Neutrophil (primary cell): ENCODE measurements at regions not wholly inside any gene's neighbourhood (a gene's known extent, or its start where the extent isn't known, plus 50 kb on each side); places are given as distances from the start of the nearest gene placed in this dataset.

Source experiments
- H3K27ac ChIP-seq: fragments of 200-600 bp; sonication (generic); 2 replicates; pipeline ENCODE4 v1.5.1; 2016; ENCODE audit warnings: mild to moderate bottlenecking, moderate library complexity
- H3K27me3 ChIP-seq: fragments of 200-600 bp; sonication (generic); 2 replicates; pipeline ENCODE4 v1.6.0; 2016; ENCODE audit warnings: mild to moderate bottlenecking
- H3K36me3 ChIP-seq: fragments of 200-600 bp; sonication (generic); 2 replicates; pipeline ENCODE4 v1.5.1; 2017
- H3K4me1 ChIP-seq, 2 experiments: fragments of 200-600 bp in 1 of 2; sonication (generic) in 1 of 2; 1 replicate in 1 of 2; 2 replicates in 1 of 2; pipeline versions ENCODE4 v1.5.1 to v1.6.1; 2013 to 2016; ENCODE audit warnings: low read depth in 1 of 2, low read length in 1 of 2, mild to moderate bottlenecking in 1 of 2, moderate library complexity in 1 of 2; ENCODE audit not compliant: control insufficient read depth in 1 of 2, insufficient read depth in 1 of 2
- H3K4me3 ChIP-seq, 2 experiments: fragments of 200-600 bp in 1 of 2; sonication (generic) in 1 of 2; 1 replicate in 1 of 2; 2 replicates in 1 of 2; pipeline ENCODE4 v1.5.1; 2013 to 2016; ENCODE audit warnings: low read depth in 1 of 2, low read length in 1 of 2, mild to moderate bottlenecking in 1 of 2, moderate library complexity in 1 of 2
- H3K9me3 ChIP-seq: fragments of 200-600 bp; sonication (generic); 2 replicates; pipeline ENCODE4 v1.5.1; 2016
- CTCF ChIP-seq: fragments of 200-600 bp; sonication (generic); IDR thresholded peaks from 2 replicates; pipeline ENCODE4 v1.5.1; 2016; ENCODE audit warnings: antibody characterized with exemption

GRCh38 chr7:130894909-130895750 lies 161.1 kb upstream of the KLF14 start:
- Histone ChIP-seq H3K36me3 (peaks cover 56% of the 10 kb centered on the region), H3K4me1 (peaks cover 21 to 25% of the 10 kb centered on the region in 2 experiments)

GRCh38 chr7:130896051-130896881 lies 162.3 kb upstream of the KLF14 start:
- Histone ChIP-seq H3K27ac (peak overlapping the region; percentile 45), H3K27me3 (no peaks in the 10 kb centered on the region), H3K9me3 (no peaks in the 10 kb centered on the region), H3K4me1 (peaks cover 22 to 30% of the 10 kb centered on the region in 2 experiments), H3K36me3 (peaks cover 60% of the 10 kb centered on the region), H3K4me3 (no peak overlapping the region)
- no peak for TF ChIP-seq CTCF

More at GRCh38 chr7:130894909-130895750, 161.1 kb upstream of the KLF14 start:
- Histone ChIP-seq H3K27me3 (no peaks in the 10 kb centered on the region), H3K9me3 (no peaks in the 10 kb centered on the region), H3K27ac (no peak overlapping the region), H3K4me3 (no peak overlapping the region)
- TF ChIP-seq CTCF = no peak

- no peak overlapping the region for H3K4me3 ChIP-seq
- no peaks in the 10 kb centered on the region for H3K9me3 ChIP-seq
- H3K36me3 ChIP-seq = peaks cover 65% of the 10 kb centered on the region
- peaks cover 22 to 30% of the 10 kb centered on the region in 2 experiments for H3K4me1 ChIP-seq
- H3K27me3 ChIP-seq = no peaks in the 10 kb centered on the region
- peak; percentile 75 for TF ChIP-seq CTCF
- H3K27ac ChIP-seq = peak overlapping the region; percentile 45
Observed at GRCh38 chr7:130896898-130897514, 163.0 kb upstream of the KLF14 start.

- no peak for TF ChIP-seq CTCF
- H3K27me3 ChIP-seq = no peaks in the 10 kb centered on the region
- H3K4me3 ChIP-seq = no peak overlapping the region
- H3K4me1 ChIP-seq = peaks cover 22 to 30% of the 10 kb centered on the region in 2 experiments
- peaks cover 73% of the 10 kb centered on the region for H3K36me3 ChIP-seq
- H3K27ac ChIP-seq = peak overlapping the region; percentile 23
- no peaks in the 10 kb centered on the region for H3K9me3 ChIP-seq
Observed at GRCh38 chr7:130897515-130898419, 163.8 kb upstream of the KLF14 start.
